ENCODE measurements at regions not wholly inside any gene's neighbourhood (a gene's known extent, or its start where the extent isn't known, plus 50 kb on each side); places are given as distances from the start of the nearest gene placed in this dataset.
A peak's percentile ranks its signal among the peaks of the same experiment; 100 is the strongest.

- no peak for DNase-seq
Measured at GRCh38 chr1:25103164-25103795, 129.0 kb downstream of the SYF2 start.

GRCh38 chr1:25100151-25100833 is 132.0 kb downstream of the SYF2 start:
- no peak for DNase-seq

- peak; percentile 76 for DNase-seq
Measured at GRCh38 chr1:25099343-25099951, 132.9 kb downstream of the SYF2 start.

GRCh38 chr1:25098717-25099116 is 133.6 kb downstream of the SYF2 start:
- no peak for DNase-seq

- DNase-seq: no peak
Measured at GRCh38 chr1:25096307-25097150, 135.8 kb downstream of the SYF2 start.

- DNase-seq: no peak
Measured at GRCh38 chr1:25095635-25096200, 136.6 kb downstream of the SYF2 start.

- DNase-seq: no peak
Measured at GRCh38 chr1:25094995-25095394, 137.3 kb downstream of the SYF2 start.

- DNase-seq: no peak
Measured at GRCh38 chr1:25094229-25094628, 138.1 kb downstream of the SYF2 start.

GRCh38 chr1:25091658-25092057 is 140.6 kb downstream of the SYF2 start:
- DNase-seq: no peak

GRCh38 chr1:25090707-25091422 is 141.4 kb downstream of the SYF2 start:
- DNase-seq: no peak

GRCh38 chr1:25089772-25090171 is 142.5 kb downstream of the SYF2 start:
- no peak for DNase-seq

- no peak for DNase-seq
Measured at GRCh38 chr1:25088946-25089345, 143.4 kb downstream of the SYF2 start.

- no peak for DNase-seq
Measured at GRCh38 chr1:25088180-25088701, 144.1 kb downstream of the SYF2 start.

- no peak for DNase-seq
Measured at GRCh38 chr1:25086518-25087079, 145.7 kb downstream of the SYF2 start.

GRCh38 chr1:25084407-25084806 is 147.9 kb downstream of the SYF2 start:
- DNase-seq: no peak

GRCh38 chr1:25083481-25084345 is 148.6 kb downstream of the SYF2 start:
- DNase-seq: no peak

GRCh38 chr1:25082995-25083394 is 149.3 kb downstream of the SYF2 start:
- DNase-seq: no peak

GRCh38 chr1:25082216-25082899 is 149.9 kb downstream of the SYF2 start:
- DNase-seq: no peak

- DNase-seq: no peak
Measured at GRCh38 chr1:25081496-25081895, 150.8 kb downstream of the SYF2 start.

All from NCI-H510A (cell line).